ENCODE measurements at regions not wholly inside any gene's neighbourhood (a gene's known extent, or its start where the extent isn't known, plus 50 kb on each side); places are given as distances from the start of the nearest gene placed in this dataset.

DNA sequence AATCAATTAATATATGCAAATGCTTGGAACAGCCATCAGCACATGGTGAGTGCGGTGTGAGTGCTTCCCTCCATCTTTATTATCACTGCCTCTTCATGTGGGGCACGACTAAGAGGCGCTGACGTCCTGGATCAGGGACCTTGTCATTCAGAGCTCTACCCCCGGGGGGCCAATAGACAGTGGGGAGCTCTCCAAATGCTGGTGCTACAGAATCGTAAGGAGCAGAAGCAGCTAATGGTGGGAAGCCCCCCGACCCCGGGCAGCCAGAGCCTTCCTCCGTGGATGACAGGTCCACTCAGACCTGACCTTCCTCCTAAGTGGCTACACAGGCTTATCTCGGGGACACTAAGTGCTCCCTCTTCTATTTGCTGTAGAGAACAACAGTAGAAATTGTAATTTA is 257.5 kb upstream of the PMEPA1 start:
- ChIA-PET CTCF (no interaction called here), POLR2A (ENCODE audit: unreplicated experiment) (no interaction called here)
- H3K9me3 ChIP-seq (ENCODE audit: low read length) = no peaks in the 10 kb centered on the region
- H3K79me2 ChIP-seq (ENCODE audit: low read length) = no peaks in the 10 kb centered on the region
- H3F3A ChIP-seq (ENCODE audit: low read length, unreplicated experiment) = no peaks in the 10 kb centered on the region
- H3K27me3 ChIP-seq (ENCODE audit: low read length) = no peaks in the 10 kb centered on the region
- H2AFZ ChIP-seq (ENCODE audit: low read length) = no peak overlapping the region
- H3K4me2 ChIP-seq (ENCODE audit: low read length) = no peak overlapping the region
- no peak overlapping the region for H3K27ac ChIP-seq (ENCODE audit: low read length)
- H3K9ac ChIP-seq (ENCODE audit: low read length) = no peak overlapping the region
- ATAC-seq = no peak
- H3K4me1 ChIP-seq (ENCODE audit: insufficient read depth, low read length) = no peaks in the 10 kb centered on the region
- H4K20me1 ChIP-seq (ENCODE audit: low read length) = no peaks in the 10 kb centered on the region
- TF ChIP-seq EZH2 (IDR thresholded peaks at IDR 0.05; ENCODE audit: low read length, unreplicated experiment) (no peak), EZH2phosphoT487 (IDR thresholded peaks at IDR 0.05; ENCODE audit: borderline replicate concordance, low read length) (no peak)
- TF ChIP-seq, protein P1, sequence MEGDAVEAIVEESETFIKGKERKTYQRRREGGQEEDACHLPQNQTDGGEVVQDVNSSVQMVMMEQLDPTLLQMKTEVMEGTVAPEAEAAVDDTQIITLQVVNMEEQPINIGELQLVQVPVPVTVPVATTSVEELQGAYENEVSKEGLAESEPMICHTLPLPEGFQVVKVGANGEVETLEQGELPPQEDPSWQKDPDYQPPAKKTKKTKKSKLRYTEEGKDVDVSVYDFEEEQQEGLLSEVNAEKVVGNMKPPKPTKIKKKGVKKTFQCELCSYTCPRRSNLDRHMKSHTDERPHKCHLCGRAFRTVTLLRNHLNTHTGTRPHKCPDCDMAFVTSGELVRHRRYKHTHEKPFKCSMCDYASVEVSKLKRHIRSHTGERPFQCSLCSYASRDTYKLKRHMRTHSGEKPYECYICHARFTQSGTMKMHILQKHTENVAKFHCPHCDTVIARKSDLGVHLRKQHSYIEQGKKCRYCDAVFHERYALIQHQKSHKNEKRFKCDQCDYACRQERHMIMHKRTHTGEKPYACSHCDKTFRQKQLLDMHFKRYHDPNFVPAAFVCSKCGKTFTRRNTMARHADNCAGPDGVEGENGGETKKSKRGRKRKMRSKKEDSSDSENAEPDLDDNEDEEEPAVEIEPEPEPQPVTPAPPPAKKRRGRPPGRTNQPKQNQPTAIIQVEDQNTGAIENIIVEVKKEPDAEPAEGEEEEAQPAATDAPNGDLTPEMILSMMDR (conservative IDR thresholded peaks at IDR 0.05; ENCODE audit: low read depth, low read length) = no peak
- intact Hi-C loops (cut with micrococcal nuclease) = no loop called here
- DNase-seq = no peak
- H3K4me3 ChIP-seq (ENCODE audit: low read length) = no peak overlapping the region
- BruUV-seq (replicated peaks) = no TSS peak
- H3K9me2 ChIP-seq (replicated peaks; ENCODE audit: low read length) = no peaks in the 10 kb centered on the region
- no peaks in the 10 kb centered on the region for H3K36me3 ChIP-seq (ENCODE audit: low read depth, low read length)

DNA sequence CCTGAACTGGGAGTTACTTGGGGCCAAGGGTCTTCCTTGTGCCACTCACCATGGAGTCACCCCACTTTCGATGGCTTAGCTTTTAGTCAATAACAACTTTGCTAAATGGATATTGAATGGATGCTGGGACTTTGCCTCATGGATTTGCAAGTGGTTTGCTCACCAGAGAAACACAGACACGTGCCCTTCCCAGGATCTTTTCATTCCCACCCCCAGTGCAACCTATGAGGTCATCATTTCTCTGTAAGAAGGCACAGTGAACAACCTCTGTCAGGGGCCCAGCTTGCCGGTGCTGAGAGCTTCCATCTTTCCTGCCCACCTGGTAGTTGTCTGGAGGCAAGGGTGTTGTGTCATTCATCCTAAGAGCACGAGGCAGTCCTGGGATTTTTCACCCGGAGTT is 256.8 kb upstream of the PMEPA1 start:
- no peaks in the 10 kb centered on the region for H3K9me2 ChIP-seq (replicated peaks; ENCODE audit: low read length)
- ChIA-PET CTCF (interaction anchor here (0.5 kb wide), 1 partner anchor 13 kb away, joined by 11 read pairs; no protein-coding TSS in a partner anchor), POLR2A (ENCODE audit: unreplicated experiment) (no interaction called here)
- no peak overlapping the region for H3K4me3 ChIP-seq (ENCODE audit: low read length)
- no peaks in the 10 kb centered on the region for H3K4me1 ChIP-seq (ENCODE audit: insufficient read depth, low read length)
- no peak for DNase-seq
- no TSS peak for BruUV-seq (replicated peaks)
- no peaks in the 10 kb centered on the region for H3K36me3 ChIP-seq (ENCODE audit: low read depth, low read length)
- H3K9ac ChIP-seq (ENCODE audit: low read length) = no peak overlapping the region
- no peaks in the 10 kb centered on the region for H3K27me3 ChIP-seq (ENCODE audit: low read length)
- H3K9me3 ChIP-seq (ENCODE audit: low read length) = no peaks in the 10 kb centered on the region
- no peak for ATAC-seq
- intact Hi-C loops (cut with micrococcal nuclease) = no loop called here
- no peak overlapping the region for H3K4me2 ChIP-seq (ENCODE audit: low read length)
- no peak overlapping the region for H2AFZ ChIP-seq (ENCODE audit: low read length)
- H4K20me1 ChIP-seq (ENCODE audit: low read length) = no peaks in the 10 kb centered on the region
- H3K79me2 ChIP-seq (ENCODE audit: low read length) = no peaks in the 10 kb centered on the region
- no peak overlapping the region for H3K27ac ChIP-seq (ENCODE audit: low read length)
- TF ChIP-seq EZH2phosphoT487 (IDR thresholded peaks at IDR 0.05; ENCODE audit: borderline replicate concordance, low read length) (no peak), EZH2 (IDR thresholded peaks at IDR 0.05; ENCODE audit: low read length, unreplicated experiment) (no peak)
- TF ChIP-seq, protein P1 (conservative IDR thresholded peaks at IDR 0.05; ENCODE audit: low read depth, low read length) = no peak
- no peaks in the 10 kb centered on the region for H3F3A ChIP-seq (ENCODE audit: low read length, unreplicated experiment)

DNA sequence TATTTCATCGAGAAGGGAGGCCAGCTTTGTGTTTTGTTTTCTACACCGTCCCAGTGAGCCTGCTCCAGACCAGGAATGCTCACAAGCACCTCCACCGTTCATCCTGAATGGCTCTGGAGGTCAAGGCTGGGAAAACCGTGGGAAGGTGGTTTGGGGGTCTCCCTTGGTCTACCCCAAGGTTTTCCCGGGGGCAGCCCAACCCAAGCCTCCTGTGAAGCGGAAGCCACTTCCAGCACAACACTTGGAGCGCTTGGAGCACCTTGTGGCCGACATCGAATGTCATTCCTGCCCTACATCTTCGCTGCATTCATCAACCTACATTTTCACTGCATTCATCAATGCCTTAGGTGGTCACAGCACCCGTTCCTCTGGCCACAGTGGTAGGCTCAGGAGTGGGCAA is 255.6 kb upstream of the PMEPA1 start:
- no peak overlapping the region for H3K27ac ChIP-seq (ENCODE audit: low read length)
- no peaks in the 10 kb centered on the region for H3K27me3 ChIP-seq (ENCODE audit: low read length)
- no peaks in the 10 kb centered on the region for H3K79me2 ChIP-seq (ENCODE audit: low read length)
- no peaks in the 10 kb centered on the region for H3F3A ChIP-seq (ENCODE audit: low read length, unreplicated experiment)
- H4K20me1 ChIP-seq (ENCODE audit: low read length) = no peaks in the 10 kb centered on the region
- H3K4me2 ChIP-seq (ENCODE audit: low read length) = no peak overlapping the region
- CTCF ChIA-PET = no interaction called here
- DNase-seq = no peak
- no peaks in the 10 kb centered on the region for H3K36me3 ChIP-seq (ENCODE audit: low read depth, low read length)
- no TSS peak for BruUV-seq (replicated peaks)
- POLR2A ChIA-PET (ENCODE audit: unreplicated experiment) = no interaction called here
- no peaks in the 10 kb centered on the region for H3K9me2 ChIP-seq (replicated peaks; ENCODE audit: low read length)
- TF ChIP-seq, protein P1 (conservative IDR thresholded peaks at IDR 0.05; ENCODE audit: low read depth, low read length) = no peak
- TF ChIP-seq EZH2phosphoT487 (IDR thresholded peaks at IDR 0.05; ENCODE audit: borderline replicate concordance, low read length) = no peak
- TF ChIP-seq EZH2 (IDR thresholded peaks at IDR 0.05; ENCODE audit: low read length, unreplicated experiment) = no peak
- no peak overlapping the region for H2AFZ ChIP-seq (ENCODE audit: low read length)
- no peaks in the 10 kb centered on the region for H3K4me1 ChIP-seq (ENCODE audit: insufficient read depth, low read length)
- intact Hi-C loops (cut with micrococcal nuclease) = no loop called here
- no peak overlapping the region for H3K9ac ChIP-seq (ENCODE audit: low read length)
- H3K9me3 ChIP-seq (ENCODE audit: low read length) = no peaks in the 10 kb centered on the region
- H3K4me3 ChIP-seq (ENCODE audit: low read length) = no peak overlapping the region
- ATAC-seq = no peak
